H1 (cell line): ENCODE measurements at regions not wholly inside any gene's neighbourhood (a gene's known extent, or its start where the extent isn't known, plus 50 kb on each side); places are given as distances from the start of the nearest gene placed in this dataset.

Experiments
- ATF2 ChIP-seq: IDR thresholded peaks from 2 replicates; pipeline ENCODE4 v1.6.1; 2012; ENCODE audit warnings: low read length, inconsistent platforms
- CEBPB ChIP-seq: IDR thresholded peaks from 2 replicates; pipeline ENCODE4 v1.6.1; 2012; ENCODE audit warnings: low read depth, low read length
- CHD2 ChIP-seq: IDR thresholded peaks from 2 replicates; pipeline ENCODE4 v1.6.1; 2012; ENCODE audit warnings: low read length, improper control_type of control experiment
- CHD7 ChIP-seq: fragments of 300-600 bp; sonication (generic); IDR thresholded peaks from 2 replicates; pipeline ENCODE4 v1.7.1; 2012; ENCODE audit warnings: low read length, moderate library complexity, mild to moderate bottlenecking, inconsistent platforms; ENCODE audit not compliant: insufficient replicate concordance
- CTCF ChIP-seq, 3 experiments: IDR thresholded peaks; 1 replicate in 2 of 3; 2 replicates in 1 of 3; pipeline versions ENCODE4 v1.5.1 to v1.6.1; 2011; ENCODE audit warnings: low read length in 3 of 3, mild to moderate bottlenecking in 3 of 3, inconsistent platforms in 2 of 3, low read depth in 1 of 3, moderate library complexity in 1 of 3; ENCODE audit not compliant: insufficient read depth in 1 of 3; ENCODE audit errors: control extremely low read depth in 1 of 3
- EGR1 ChIP-seq: IDR thresholded peaks from 2 replicates; pipeline ENCODE4 v1.6.1; 2011; ENCODE audit warnings: low read depth, low read length, borderline replicate concordance
- EP300 ChIP-seq, 2 experiments: IDR thresholded peaks; 1 replicate in 1 of 2; 2 replicates in 1 of 2; pipeline ENCODE4 v1.6.1; 2011 to 2012; ENCODE audit warnings: low read depth in 2 of 2, low read length in 2 of 2, mild to moderate bottlenecking in 2 of 2, borderline replicate concordance in 1 of 2, inconsistent platforms in 1 of 2, moderate library complexity in 1 of 2
- POLR2AphosphoS5 ChIP-seq: IDR thresholded peaks from 2 replicates; pipeline ENCODE4 v1.6.1; 2011; ENCODE audit warnings: low read depth, low read length
- SAP30 ChIP-seq: fragments of 300-600 bp; sonication (generic); IDR thresholded peaks from 2 replicates; pipeline ENCODE4 v1.7.1; 2012; ENCODE audit warnings: low read length, moderate library complexity, mild to moderate bottlenecking, inconsistent platforms; ENCODE audit not compliant: insufficient read depth, insufficient replicate concordance
- SIN3A ChIP-seq, 2 experiments: IDR thresholded peaks in 1 of 2; conservative IDR thresholded peaks in 1 of 2; 2 replicates each; pipeline ENCODE4 v1.6.1; 2011 to 2012; ENCODE audit warnings: low read length in 2 of 2, improper control_type of control experiment in 1 of 2, low read depth in 1 of 2, mild to moderate bottlenecking in 1 of 2
- SUZ12 ChIP-seq: fragments of 200-600 bp; sonication (generic); IDR thresholded peaks from 2 replicates; pipeline ENCODE4 v1.6.1; 2012; ENCODE audit warnings: mild to moderate bottlenecking, inconsistent platforms, low read length, moderate library complexity, mixed read lengths
- YY1 ChIP-seq: IDR thresholded peaks from 2 replicates; pipeline ENCODE4 v1.6.1; 2011; ENCODE audit warnings: low read depth, mild to moderate bottlenecking, low read length
- TF ChIP-seq, protein P1 (sequence below): IDR thresholded peaks from 2 replicates; pipeline ENCODE4 v1.6.1; 2012; ENCODE audit warnings: inconsistent platforms

- TF ChIP-seq POLR2AphosphoS5 (no peak), CEBPB (no peak), EP300 (IDR thresholded peaks at IDR 0.05; ENCODE audit: borderline replicate concordance in 1 of 2, low read depth in 2 of 2, low read length in 2 of 2) (peak in 1 of 2 experiments; percentile 48; a peak in 1 of 3 replicates), CTCF (IDR thresholded peaks at IDR 0.05; ENCODE audit: control extremely low read depth in 1 of 3, insufficient read depth in 1 of 3, low read depth in 1 of 3, low read length in 3 of 3) (no peak), SIN3A (conservative IDR thresholded peaks at IDR 0.05 in 1 of 2, IDR thresholded peaks at IDR 0.05 in 1 of 2; ENCODE audit: low read depth in 1 of 2, low read length in 2 of 2) (no peak), YY1 (no peak), CHD7 (no peak), EGR1 (no peak), SAP30 (no peak), ATF2 (no peak), CHD2 (no peak), SUZ12 (no peak)
- TF ChIP-seq, protein P1, sequence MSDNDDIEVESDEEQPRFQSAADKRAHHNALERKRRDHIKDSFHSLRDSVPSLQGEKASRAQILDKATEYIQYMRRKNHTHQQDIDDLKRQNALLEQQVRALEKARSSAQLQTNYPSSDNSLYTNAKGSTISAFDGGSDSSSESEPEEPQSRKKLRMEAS, result peak; percentile 78
Observed at GRCh38 chr3:127043041-127043641, 60.2 kb downstream of the PLXNA1 start.
